ENCODE measurements at regions not wholly inside any gene's neighbourhood (a gene's known extent, or its start where the extent isn't known, plus 50 kb on each side); places are given as distances from the start of the nearest gene placed in this dataset.

- no peaks in the 10 kb centered on the region for H3K4me1 Mint-ChIP-seq
- H3K27ac Mint-ChIP-seq: no peak overlapping the region
- POLR2A ChIA-PET: no interaction called here
- H3K27me3 Mint-ChIP-seq: peaks cover 0 to 6% (median 0%) of the 10 kb centered on the region in 5 donors
- no peak for DNase-seq
- no peak for ATAC-seq
- no peak overlapping the region for H3K4me3 Mint-ChIP-seq
- peaks cover 0 to 10% (median 0%) of the 10 kb centered on the region in 9 donors for H3K9me3 Mint-ChIP-seq
- no peaks in the 10 kb centered on the region for H3K36me3 Mint-ChIP-seq
Measured at GRCh38 chr16:80166082-80166481, 374.7 kb upstream of the DYNLRB2 start.

- POLR2A ChIA-PET: no interaction called here
- no peak for DNase-seq
- Mint-ChIP-seq H3K27me3 (peaks cover 0 to 4% (median 1%) of the 10 kb centered on the region in 5 donors), H3K9me3 (peaks cover 0 to 6% (median 0%) of the 10 kb centered on the region in 9 donors), H3K36me3 (no peaks in the 10 kb centered on the region), H3K4me1 (no peaks in the 10 kb centered on the region), H3K27ac (no peak overlapping the region), H3K4me3 (no peak overlapping the region)
- no peak for ATAC-seq
Measured at GRCh38 chr16:80164966-80165550, 375.7 kb upstream of the DYNLRB2 start.

- DNase-seq (no peak), ATAC-seq (no peak)
- no peaks in the 10 kb centered on the region for H3K4me1 Mint-ChIP-seq
- peaks cover 0 to 4% (median 0%) of the 10 kb centered on the region in 9 donors for H3K9me3 Mint-ChIP-seq
- peaks cover 0 to 9% (median 0%) of the 10 kb centered on the region in 5 donors for H3K27me3 Mint-ChIP-seq
- H3K36me3 Mint-ChIP-seq: no peaks in the 10 kb centered on the region
- no peak overlapping the region for H3K27ac Mint-ChIP-seq
- H3K4me3 Mint-ChIP-seq: no peak overlapping the region
- POLR2A ChIA-PET: no interaction called here
Measured at GRCh38 chr16:80163339-80163738, 377.5 kb upstream of the DYNLRB2 start.

GRCh38 chr16:80161799-80162739, 378.7 kb upstream of the DYNLRB2 start:
- H3K4me1 Mint-ChIP-seq: no peaks in the 10 kb centered on the region
- no peak for ATAC-seq
- H3K9me3 Mint-ChIP-seq: peaks cover 0 to 2% (median 0%) of the 10 kb centered on the region in 9 donors
- POLR2A ChIA-PET: no interaction called here
- peaks cover 0 to 9% (median 0%) of the 10 kb centered on the region in 5 donors for H3K27me3 Mint-ChIP-seq
- no peaks in the 10 kb centered on the region for H3K36me3 Mint-ChIP-seq
- no peak overlapping the region for H3K27ac Mint-ChIP-seq
- DNase-seq: no peak
- H3K4me3 Mint-ChIP-seq: no peak overlapping the region

GRCh38 chr16:80158766-80159165, 382.0 kb upstream of the DYNLRB2 start:
- no peak for ATAC-seq
- DNase-seq: no peak
- no peak overlapping the region for H3K4me3 Mint-ChIP-seq
- POLR2A ChIA-PET: no interaction called here
- H3K27ac Mint-ChIP-seq: no peak overlapping the region
- peaks cover 0 to 19% (median 3%) of the 10 kb centered on the region in 5 donors for H3K27me3 Mint-ChIP-seq
- peaks cover 0 to 2% (median 0%) of the 10 kb centered on the region in 9 donors for H3K9me3 Mint-ChIP-seq
- H3K36me3 Mint-ChIP-seq: no peaks in the 10 kb centered on the region
- H3K4me1 Mint-ChIP-seq: no peaks in the 10 kb centered on the region

- DNase-seq: no peak
- no peak for ATAC-seq
- no peaks in the 10 kb centered on the region for H3K36me3 Mint-ChIP-seq
- POLR2A ChIA-PET: no interaction called here
- H3K9me3 Mint-ChIP-seq: peaks cover 0 to 2% (median 0%) of the 10 kb centered on the region in 9 donors
- no peak overlapping the region for H3K4me3 Mint-ChIP-seq
- H3K27ac Mint-ChIP-seq: no peak overlapping the region
- H3K27me3 Mint-ChIP-seq: peaks cover 0 to 36% (median 6%) of the 10 kb centered on the region in 5 donors
- H3K4me1 Mint-ChIP-seq: no peaks in the 10 kb centered on the region
Measured at GRCh38 chr16:80151722-80152111, 389.1 kb upstream of the DYNLRB2 start.

GRCh38 chr16:80150978-80151721, 389.6 kb upstream of the DYNLRB2 start:
- Mint-ChIP-seq H3K4me3 (no peak overlapping the region), H3K4me1 (no peaks in the 10 kb centered on the region)
- POLR2A ChIA-PET: no interaction called here

GRCh38 chr16:80148826-80149225, 392.0 kb upstream of the DYNLRB2 start:
- DNase-seq: no peak
- POLR2A ChIA-PET: no interaction called here
- no peak overlapping the region for H3K27ac Mint-ChIP-seq
- ATAC-seq: no peak
- no peak overlapping the region for H3K4me3 Mint-ChIP-seq
- peaks cover 0 to 4% (median 0%) of the 10 kb centered on the region in 9 donors for H3K9me3 Mint-ChIP-seq
- peaks cover 0 to 19% (median 5%) of the 10 kb centered on the region in 5 donors for H3K27me3 Mint-ChIP-seq
- H3K4me1 Mint-ChIP-seq: no peaks in the 10 kb centered on the region
- no peaks in the 10 kb centered on the region for H3K36me3 Mint-ChIP-seq

More at GRCh38 chr16:80150978-80151721, 389.6 kb upstream of the DYNLRB2 start:
- no peak overlapping the region for H3K27ac Mint-ChIP-seq
- no peaks in the 10 kb centered on the region for H3K36me3 Mint-ChIP-seq
- peaks cover 0 to 2% (median 0%) of the 10 kb centered on the region in 9 donors for H3K9me3 Mint-ChIP-seq
- DNase-seq (no peak), ATAC-seq (no peak)
- peaks cover 0 to 30% (median 6%) of the 10 kb centered on the region in 5 donors for H3K27me3 Mint-ChIP-seq

- Mint-ChIP-seq H3K27me3 (peaks cover 0 to 12% (median 0%) of the 10 kb centered on the region in 5 donors), H3K9me3 (peaks cover 0 to 14% (median 2%) of the 10 kb centered on the region in 9 donors), H3K4me3 (no peak overlapping the region), H3K36me3 (no peaks in the 10 kb centered on the region), H3K27ac (no peak overlapping the region), H3K4me1 (no peaks in the 10 kb centered on the region)
- POLR2A ChIA-PET: no interaction called here
- no peak for DNase-seq
- ATAC-seq: no peak
Measured at GRCh38 chr16:80147026-80147655, 393.7 kb upstream of the DYNLRB2 start.

GRCh38 chr16:80144191-80144590, 396.6 kb upstream of the DYNLRB2 start:
- H3K4me1 Mint-ChIP-seq: no peaks in the 10 kb centered on the region
- ATAC-seq (no peak), DNase-seq (no peak)
- H3K27me3 Mint-ChIP-seq: peaks cover 0 to 25% (median 4%) of the 10 kb centered on the region in 5 donors
- no peak overlapping the region for H3K4me3 Mint-ChIP-seq
- H3K36me3 Mint-ChIP-seq: no peaks in the 10 kb centered on the region
- POLR2A ChIA-PET: no interaction called here
- peaks cover 0 to 21% (median 6%) of the 10 kb centered on the region in 9 donors for H3K9me3 Mint-ChIP-seq
- H3K27ac Mint-ChIP-seq: no peak overlapping the region

GRCh38 chr16:80142940-80143339, 397.9 kb upstream of the DYNLRB2 start:
- no peak for ATAC-seq
- no peak overlapping the region for H3K4me3 Mint-ChIP-seq
- H3K27me3 Mint-ChIP-seq: peaks cover 0 to 27% (median 4%) of the 10 kb centered on the region in 5 donors
- H3K27ac Mint-ChIP-seq: no peak overlapping the region
- DNase-seq: no peak
- no peaks in the 10 kb centered on the region for H3K36me3 Mint-ChIP-seq
- peaks cover 0 to 22% (median 6%) of the 10 kb centered on the region in 9 donors for H3K9me3 Mint-ChIP-seq
- no peaks in the 10 kb centered on the region for H3K4me1 Mint-ChIP-seq
- POLR2A ChIA-PET: no interaction called here

- ATAC-seq (no peak), DNase-seq (no peak)
- no peaks in the 10 kb centered on the region for H3K4me1 Mint-ChIP-seq
- peaks cover 0 to 29% (median 6%) of the 10 kb centered on the region in 9 donors for H3K9me3 Mint-ChIP-seq
- peaks cover 0 to 22% (median 4%) of the 10 kb centered on the region in 5 donors for H3K27me3 Mint-ChIP-seq
- POLR2A ChIA-PET: no interaction called here
- peak overlapping the region in 1 of 10 donors; percentile 4 for H3K27ac Mint-ChIP-seq
- no peak overlapping the region for H3K4me3 Mint-ChIP-seq
- no peaks in the 10 kb centered on the region for H3K36me3 Mint-ChIP-seq
Measured at GRCh38 chr16:80142281-80142680, 398.5 kb upstream of the DYNLRB2 start.

Data from naive thymus-derived CD8-positive, alpha-beta T cell (primary cell).